ENCODE measurements at regions not wholly inside any gene's neighbourhood (a gene's known extent, or its start where the extent isn't known, plus 50 kb on each side); places are given as distances from the start of the nearest gene placed in this dataset.

- no peak for DNase-seq (ENCODE audit: low spot score)
Observed at GRCh38 chr9:86764221-86764624, 183.1 kb downstream of the GAS1 start.

- no peak for DNase-seq (ENCODE audit: low spot score)
Observed at GRCh38 chr9:86763791-86764190, 183.5 kb downstream of the GAS1 start.

- DNase-seq (ENCODE audit: low spot score) = no peak
Observed at GRCh38 chr9:86757382-86757720, 190.0 kb downstream of the GAS1 start.

GRCh38 chr9:86756576-86757381, 190.5 kb downstream of the GAS1 start:
- no peak for DNase-seq (ENCODE audit: low spot score)

- DNase-seq (ENCODE audit: low spot score) = no peak
Observed at GRCh38 chr9:86755561-86755941, 191.8 kb downstream of the GAS1 start.

GRCh38 chr9:86754581-86755560, 192.4 kb downstream of the GAS1 start:
- no peak for DNase-seq (ENCODE audit: low spot score)

- no peak for DNase-seq (ENCODE audit: low spot score)
Observed at GRCh38 chr9:86753836-86754235, 193.5 kb downstream of the GAS1 start.

GRCh38 chr9:86752733-86753132, 194.6 kb downstream of the GAS1 start:
- no peak for DNase-seq (ENCODE audit: low spot score)

GRCh38 chr9:86751956-86752355, 195.3 kb downstream of the GAS1 start:
- no peak for DNase-seq (ENCODE audit: low spot score)

GRCh38 chr9:86751207-86751606, 196.1 kb downstream of the GAS1 start:
- no peak for DNase-seq (ENCODE audit: low spot score)

- no peak for DNase-seq (ENCODE audit: low spot score)
Observed at GRCh38 chr9:86749894-86750255, 197.4 kb downstream of the GAS1 start.

GRCh38 chr9:86749161-86749893, 198.0 kb downstream of the GAS1 start:
- no peak for DNase-seq (ENCODE audit: low spot score)

GRCh38 chr9:86747711-86748110, 199.6 kb downstream of the GAS1 start:
- DNase-seq (ENCODE audit: low spot score) = no peak

- DNase-seq (ENCODE audit: low spot score) = no peak
Observed at GRCh38 chr9:86741311-86742208, 205.7 kb downstream of the GAS1 start.

GRCh38 chr9:86735772-86736458, 211.4 kb downstream of the GAS1 start:
- DNase-seq (ENCODE audit: low spot score) = no peak

- DNase-seq (ENCODE audit: low spot score) = no peak
Observed at GRCh38 chr9:86734771-86735170, 212.5 kb downstream of the GAS1 start.

GRCh38 chr9:86733929-86734328, 213.4 kb downstream of the GAS1 start:
- no peak for DNase-seq (ENCODE audit: low spot score)

- no peak for DNase-seq (ENCODE audit: low spot score)
Observed at GRCh38 chr9:86732514-86733171, 214.7 kb downstream of the GAS1 start.

GRCh38 chr9:86731511-86732063, 215.7 kb downstream of the GAS1 start:
- no peak for DNase-seq (ENCODE audit: low spot score)

All from activated CD4-positive, alpha-beta T cell treated with anti-CD3 and anti-CD28 coated beads, Interleukin-2, Interleukin-4, amounts not matched to agents 100 ng/mL and 50 ng/mL, durations not matched to agents 16 hours and 8 hours (primary cell).